SU-DHL-6 (cell line): ENCODE measurements at regions not wholly inside any gene's neighbourhood (a gene's known extent, or its start where the extent isn't known, plus 50 kb on each side); places are given as distances from the start of the nearest gene placed in this dataset.

Source experiments
- H2AFZ ChIP-seq: fragments of 200-600 bp; sonication (generic); 2 replicates; pipeline ENCODE4 v1.6.1; 2014; ENCODE audit warnings: low read depth, mild to moderate bottlenecking, moderate library complexity, mixed read lengths, antibody characterized with exemption, low read length; ENCODE audit not compliant: severe bottlenecking
- H3F3A ChIP-seq: fragments of 200-600 bp; shearing (Covaris generic); 2 replicates; pipeline ENCODE4 v1.6.0; 2016; ENCODE audit warnings: antibody characterized with exemption, mild to moderate bottlenecking; ENCODE audit not compliant: insufficient read depth
- H3K27ac ChIP-seq: fragments of 200-600 bp; sonication (generic); 2 replicates; pipeline ENCODE4 v1.5.1; 2016; ENCODE audit warnings: low read depth, mild to moderate bottlenecking, low read length, moderate library complexity, mixed read lengths
- H3K27me3 ChIP-seq: fragments of 200-600 bp; sonication (generic), shearing (Covaris generic); 2 replicates; pipeline ENCODE4 v1.6.0; 2014; ENCODE audit warnings: mild to moderate bottlenecking, low read length
- H3K36me3 ChIP-seq: fragments of 200-600 bp; sonication (generic); 2 replicates; pipeline ENCODE4 v1.6.1; 2014; ENCODE audit warnings: mild to moderate bottlenecking, low read length, mixed read lengths
- H3K4me2 ChIP-seq: fragments of 300-600, 200-600 bp; shearing (Covaris generic), sonication (generic); 2 replicates; pipeline ENCODE4 v1.6.0; 2014; ENCODE audit warnings: low read length, low read depth, mild to moderate bottlenecking; ENCODE audit not compliant: poor library complexity, severe bottlenecking
- H3K4me3 ChIP-seq: fragments of 200-600 bp; sonication (generic); 2 replicates; pipeline ENCODE4 v1.5.1; 2014; ENCODE audit warnings: antibody characterized with exemption, low read length, mild to moderate bottlenecking, mixed read lengths; ENCODE audit not compliant: insufficient read depth, poor library complexity, severe bottlenecking
- H3K79me2 ChIP-seq: fragments of 200-600 bp; sonication (generic); 2 replicates; pipeline ENCODE4 v1.6.1; 2014; ENCODE audit warnings: mild to moderate bottlenecking, low read length, moderate library complexity; ENCODE audit not compliant: insufficient read depth
- H3K9ac ChIP-seq: fragments of 200-600 bp; sonication (generic); 2 replicates; pipeline ENCODE4 v1.7.0; 2014; ENCODE audit warnings: mild to moderate bottlenecking, low read length
- H3K9me2 ChIP-seq: fragments of 200-600 bp; sonication (generic); replicated peaks from 2 replicates; pipeline ENCODE4 v1.6.1; 2014; ENCODE audit warnings: low read length; ENCODE audit not compliant: insufficient read depth
- H3K9me3 ChIP-seq: fragments of 200-600 bp; sonication (generic); 2 replicates; pipeline ENCODE4 v1.6.1; 2014; ENCODE audit warnings: low read length, mixed read lengths; ENCODE audit not compliant: insufficient read depth
- H4K20me1 ChIP-seq: fragments of 200-600 bp; sonication (generic); 2 replicates; pipeline ENCODE4 v1.6.1; 2014; ENCODE audit warnings: low read depth, mild to moderate bottlenecking, antibody characterized with exemption, low read length, moderate library complexity, mixed read lengths
- EZH2phosphoT487 ChIP-seq: fragments of 200-600 bp; sonication (generic), shearing (Covaris generic); conservative IDR thresholded peaks from 2 replicates; pipeline ENCODE4 v1.6.1; 2018; ENCODE audit warnings: mild to moderate bottlenecking, antibody characterized with exemption, low read length, moderate library complexity, mixed read lengths
- TF ChIP-seq, protein P1 (sequence below): fragments of 200-600 bp; sonication (generic); IDR thresholded peaks from one replicate; pipeline ENCODE4 v1.5.1; 2017; ENCODE audit warnings: antibody characterized with exemption, mild to moderate bottlenecking, low read length, moderate library complexity; ENCODE audit not compliant: insufficient read depth, poor library complexity, severe bottlenecking

DNA sequence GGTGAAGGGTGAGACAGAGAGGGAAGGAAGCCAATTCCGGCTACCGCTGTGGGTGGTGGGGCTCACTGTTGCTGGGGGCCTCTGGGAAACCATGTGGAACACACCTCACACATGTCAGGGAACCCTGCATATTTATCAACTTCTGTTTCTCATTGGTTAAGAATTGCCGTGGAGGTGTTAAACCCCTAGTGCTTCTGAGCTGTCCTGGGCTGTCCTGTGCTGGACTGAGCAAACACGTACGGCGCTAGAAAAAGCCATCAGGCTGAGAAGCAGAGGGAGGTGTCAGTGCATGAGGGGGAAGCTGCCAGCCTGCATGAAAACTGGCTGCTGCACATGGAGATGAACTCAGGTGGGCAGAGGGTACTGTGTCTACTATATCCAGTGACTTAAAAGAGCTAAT lies 103.9 kb upstream of the JAG1 start:
- no peak overlapping the region for H3K4me3 ChIP-seq
- no peaks in the 10 kb centered on the region for H3K79me2 ChIP-seq
- H3K27me3 ChIP-seq: no peaks in the 10 kb centered on the region
- H3K4me2 ChIP-seq: no peak overlapping the region
- H3K9me3 ChIP-seq: no peaks in the 10 kb centered on the region; the same call in 1 of the 2 replicates
- H2AFZ ChIP-seq: no peak overlapping the region
- H3K9ac ChIP-seq: no peak overlapping the region
- H4K20me1 ChIP-seq: no peaks in the 10 kb centered on the region
- no peak overlapping the region for H3K27ac ChIP-seq
- no peak for TF ChIP-seq EZH2phosphoT487
- TF ChIP-seq, protein P1, sequence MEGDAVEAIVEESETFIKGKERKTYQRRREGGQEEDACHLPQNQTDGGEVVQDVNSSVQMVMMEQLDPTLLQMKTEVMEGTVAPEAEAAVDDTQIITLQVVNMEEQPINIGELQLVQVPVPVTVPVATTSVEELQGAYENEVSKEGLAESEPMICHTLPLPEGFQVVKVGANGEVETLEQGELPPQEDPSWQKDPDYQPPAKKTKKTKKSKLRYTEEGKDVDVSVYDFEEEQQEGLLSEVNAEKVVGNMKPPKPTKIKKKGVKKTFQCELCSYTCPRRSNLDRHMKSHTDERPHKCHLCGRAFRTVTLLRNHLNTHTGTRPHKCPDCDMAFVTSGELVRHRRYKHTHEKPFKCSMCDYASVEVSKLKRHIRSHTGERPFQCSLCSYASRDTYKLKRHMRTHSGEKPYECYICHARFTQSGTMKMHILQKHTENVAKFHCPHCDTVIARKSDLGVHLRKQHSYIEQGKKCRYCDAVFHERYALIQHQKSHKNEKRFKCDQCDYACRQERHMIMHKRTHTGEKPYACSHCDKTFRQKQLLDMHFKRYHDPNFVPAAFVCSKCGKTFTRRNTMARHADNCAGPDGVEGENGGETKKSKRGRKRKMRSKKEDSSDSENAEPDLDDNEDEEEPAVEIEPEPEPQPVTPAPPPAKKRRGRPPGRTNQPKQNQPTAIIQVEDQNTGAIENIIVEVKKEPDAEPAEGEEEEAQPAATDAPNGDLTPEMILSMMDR: no peak
- no peaks in the 10 kb centered on the region for H3F3A ChIP-seq
- H3K36me3 ChIP-seq: no peaks in the 10 kb centered on the region
- H3K9me2 ChIP-seq: no peaks in the 10 kb centered on the region

DNA sequence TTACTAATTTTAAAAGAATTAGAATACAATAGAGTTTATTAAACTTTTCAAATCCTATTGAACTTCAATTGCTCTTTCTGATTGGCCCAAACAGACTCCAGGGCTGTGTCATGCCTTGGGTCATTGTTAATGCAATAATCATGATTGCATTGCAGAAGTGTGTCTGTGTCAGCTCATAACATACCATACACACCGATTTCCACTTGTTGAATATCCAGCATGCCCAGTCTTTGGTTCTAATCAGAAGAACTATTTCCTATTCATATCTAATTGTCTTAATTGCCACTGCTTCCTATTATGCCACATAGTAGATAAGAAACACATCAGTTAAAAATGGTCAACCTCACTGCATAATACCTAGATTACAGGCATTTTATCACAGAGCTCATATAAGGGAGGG lies 106.1 kb upstream of the JAG1 start:
- Histone ChIP-seq H3K27ac (no peak overlapping the region), H3K9me3 (no peaks in the 10 kb centered on the region; the same call in 1 of the 2 replicates), H2AFZ (no peak overlapping the region), H3K4me3 (no peak overlapping the region), H3K9me2 (no peaks in the 10 kb centered on the region), H3K4me2 (no peak overlapping the region), H3F3A (no peaks in the 10 kb centered on the region), H4K20me1 (no peaks in the 10 kb centered on the region), H3K36me3 (no peaks in the 10 kb centered on the region), H3K27me3 (no peaks in the 10 kb centered on the region), H3K9ac (no peak overlapping the region), H3K79me2 (no peaks in the 10 kb centered on the region)
- TF ChIP-seq, protein P1: no peak
- TF ChIP-seq EZH2phosphoT487: no peak

DNA sequence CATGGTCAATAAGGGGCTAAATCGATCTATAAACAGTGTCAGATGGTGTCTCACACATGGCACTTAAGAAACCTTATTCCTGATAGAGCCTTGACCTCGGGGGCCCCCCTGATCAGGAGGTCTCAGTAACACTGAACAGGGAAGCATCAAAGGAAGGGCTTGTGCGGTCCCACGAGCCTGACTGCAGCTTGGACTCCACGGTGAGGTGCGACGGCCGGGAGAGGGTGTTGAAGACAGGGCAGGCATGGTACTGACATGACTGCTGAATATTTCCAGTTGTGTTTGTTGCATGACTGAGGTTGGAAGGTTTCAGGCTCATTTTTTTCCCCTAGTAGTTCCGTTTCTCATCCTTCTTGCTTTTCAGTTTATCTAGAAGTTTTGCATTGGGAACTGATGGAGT lies 107.1 kb upstream of the JAG1 start:
- H3K36me3 ChIP-seq: no peaks in the 10 kb centered on the region
- no peak overlapping the region for H3K4me2 ChIP-seq
- no peaks in the 10 kb centered on the region for H4K20me1 ChIP-seq
- H3K9ac ChIP-seq: no peak overlapping the region
- H3K4me3 ChIP-seq: no peak overlapping the region
- TF ChIP-seq, protein P1: no peak
- TF ChIP-seq EZH2phosphoT487: no peak
- H3K27ac ChIP-seq: no peak overlapping the region
- H2AFZ ChIP-seq: no peak overlapping the region
- H3K9me2 ChIP-seq: no peaks in the 10 kb centered on the region
- no peaks in the 10 kb centered on the region for H3K9me3 ChIP-seq
- H3K27me3 ChIP-seq: no peaks in the 10 kb centered on the region
- H3K79me2 ChIP-seq: no peaks in the 10 kb centered on the region
- no peaks in the 10 kb centered on the region for H3F3A ChIP-seq

GRCh38 chr20:10781526-10781925 lies 107.7 kb upstream of the JAG1 start:
- Histone ChIP-seq H3K9me3 (no peaks in the 10 kb centered on the region), H4K20me1 (no peaks in the 10 kb centered on the region), H3K79me2 (no peaks in the 10 kb centered on the region), H3K9me2 (no peaks in the 10 kb centered on the region), H3K4me2 (no peak overlapping the region), H3K27ac (no peak overlapping the region), H3K4me3 (no peak overlapping the region), H3K27me3 (no peaks in the 10 kb centered on the region), H2AFZ (no peak overlapping the region), H3K9ac (no peak overlapping the region), H3K36me3 (no peaks in the 10 kb centered on the region), H3F3A (no peaks in the 10 kb centered on the region)
- TF ChIP-seq, protein P1: no peak
- TF ChIP-seq EZH2phosphoT487: no peak
